ENCODE measurements at regions not wholly inside any gene's neighbourhood (a gene's known extent, or its start where the extent isn't known, plus 50 kb on each side); places are given as distances from the start of the nearest gene placed in this dataset.

DNA sequence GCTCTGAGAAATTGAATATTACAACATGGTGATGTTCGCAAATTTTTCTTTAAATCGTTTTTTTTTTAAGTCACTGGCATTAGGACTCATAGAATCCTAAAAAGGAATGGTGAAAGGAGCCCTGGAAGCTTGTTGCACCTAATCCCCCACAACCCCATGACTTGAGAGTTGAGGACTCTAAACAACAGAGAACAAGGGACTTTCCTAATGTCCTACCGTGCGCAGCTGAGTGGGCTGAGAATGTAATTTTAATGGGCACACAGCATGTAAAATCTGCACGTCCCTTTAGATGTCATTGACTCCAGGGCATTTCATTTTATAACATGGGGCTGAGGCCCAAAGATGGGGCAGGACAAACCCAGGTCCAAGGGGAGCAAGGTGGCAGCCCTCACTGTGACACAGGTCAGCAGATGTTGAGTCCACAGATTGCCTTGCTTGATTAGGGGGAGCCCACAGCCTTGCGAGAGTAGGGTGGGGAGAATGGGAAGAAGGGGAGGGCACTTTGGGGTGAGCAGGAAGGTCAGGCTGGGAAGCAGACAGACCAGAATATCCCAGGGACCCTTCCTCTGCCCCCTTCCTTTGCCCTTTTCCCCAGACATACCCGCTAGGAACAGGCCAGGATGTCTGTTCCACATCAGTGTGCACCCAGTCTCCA lies 208.4 kb upstream of the ZMIZ1 start:
- H3K36me3 ChIP-seq (ENCODE audit: control insufficient read depth in 1 of 2, insufficient read depth in 2 of 2, low read length in 2 of 2): no peaks in the 10 kb centered on the region
- H3K27me3 ChIP-seq (ENCODE audit: insufficient read depth, low read length): peaks cover 5% of the 10 kb centered on the region; the same call in 1 of the 2 replicates
- no peaks in the 10 kb centered on the region for H4K20me1 ChIP-seq (ENCODE audit: insufficient read depth)
- ChIA-PET POLR2A (no interaction called here), CTCF (no interaction called here), RAD21 (ENCODE audit: low non-redundant PET in 1 of 2, low total read pairs in 2 of 2, uncharacterized antibody in 2 of 2, unreplicated experiment in 2 of 2) (no interaction called here)
- H3K79me2 ChIP-seq (ENCODE audit: insufficient read depth, low read length): no peaks in the 10 kb centered on the region
- ATAC-seq: no peak
- no peaks in the 10 kb centered on the region for H3K9me3 ChIP-seq (ENCODE audit: control insufficient read depth in 1 of 2, insufficient read depth in 1 of 2, low read depth in 1 of 2, low read length in 2 of 2)
- H3K9ac ChIP-seq (ENCODE audit: low read length): no peak overlapping the region
- H3K4me2 ChIP-seq (ENCODE audit: low read length): no peak overlapping the region
- no peak overlapping the region for H2AFZ ChIP-seq (ENCODE audit: low read depth, low read length, poor library complexity, severe bottlenecking)
- peaks cover 0 to 11% of the 10 kb centered on the region in 2 experiments; a peak in 2 of 4 replicates for H3K4me1 ChIP-seq (ENCODE audit: control insufficient read depth in 1 of 2, insufficient read depth in 2 of 2, low read length in 2 of 2)
- no peaks in the 10 kb centered on the region for H3K9me2 ChIP-seq (ENCODE audit: insufficient read depth)
- intact Hi-C loops (cut with micrococcal nuclease): no loop called here
- TF ChIP-seq, protein P1, sequence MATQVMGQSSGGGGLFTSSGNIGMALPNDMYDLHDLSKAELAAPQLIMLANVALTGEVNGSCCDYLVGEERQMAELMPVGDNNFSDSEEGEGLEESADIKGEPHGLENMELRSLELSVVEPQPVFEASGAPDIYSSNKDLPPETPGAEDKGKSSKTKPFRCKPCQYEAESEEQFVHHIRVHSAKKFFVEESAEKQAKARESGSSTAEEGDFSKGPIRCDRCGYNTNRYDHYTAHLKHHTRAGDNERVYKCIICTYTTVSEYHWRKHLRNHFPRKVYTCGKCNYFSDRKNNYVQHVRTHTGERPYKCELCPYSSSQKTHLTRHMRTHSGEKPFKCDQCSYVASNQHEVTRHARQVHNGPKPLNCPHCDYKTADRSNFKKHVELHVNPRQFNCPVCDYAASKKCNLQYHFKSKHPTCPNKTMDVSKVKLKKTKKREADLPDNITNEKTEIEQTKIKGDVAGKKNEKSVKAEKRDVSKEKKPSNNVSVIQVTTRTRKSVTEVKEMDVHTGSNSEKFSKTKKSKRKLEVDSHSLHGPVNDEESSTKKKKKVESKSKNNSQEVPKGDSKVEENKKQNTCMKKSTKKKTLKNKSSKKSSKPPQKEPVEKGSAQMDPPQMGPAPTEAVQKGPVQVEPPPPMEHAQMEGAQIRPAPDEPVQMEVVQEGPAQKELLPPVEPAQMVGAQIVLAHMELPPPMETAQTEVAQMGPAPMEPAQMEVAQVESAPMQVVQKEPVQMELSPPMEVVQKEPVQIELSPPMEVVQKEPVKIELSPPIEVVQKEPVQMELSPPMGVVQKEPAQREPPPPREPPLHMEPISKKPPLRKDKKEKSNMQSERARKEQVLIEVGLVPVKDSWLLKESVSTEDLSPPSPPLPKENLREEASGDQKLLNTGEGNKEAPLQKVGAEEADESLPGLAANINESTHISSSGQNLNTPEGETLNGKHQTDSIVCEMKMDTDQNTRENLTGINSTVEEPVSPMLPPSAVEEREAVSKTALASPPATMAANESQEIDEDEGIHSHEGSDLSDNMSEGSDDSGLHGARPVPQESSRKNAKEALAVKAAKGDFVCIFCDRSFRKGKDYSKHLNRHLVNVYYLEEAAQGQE (IDR thresholded peaks at IDR 0.05; ENCODE audit: low read depth): no peak
- no peak for TF ChIP-seq JUND (IDR thresholded peaks at IDR 0.05)
- no peak for TF ChIP-seq POLR2A (IDR thresholded peaks at IDR 0.05; ENCODE audit: borderline replicate concordance, extremely low read depth, insufficient read depth, insufficient read length)
- TF ChIP-seq, protein P2, sequence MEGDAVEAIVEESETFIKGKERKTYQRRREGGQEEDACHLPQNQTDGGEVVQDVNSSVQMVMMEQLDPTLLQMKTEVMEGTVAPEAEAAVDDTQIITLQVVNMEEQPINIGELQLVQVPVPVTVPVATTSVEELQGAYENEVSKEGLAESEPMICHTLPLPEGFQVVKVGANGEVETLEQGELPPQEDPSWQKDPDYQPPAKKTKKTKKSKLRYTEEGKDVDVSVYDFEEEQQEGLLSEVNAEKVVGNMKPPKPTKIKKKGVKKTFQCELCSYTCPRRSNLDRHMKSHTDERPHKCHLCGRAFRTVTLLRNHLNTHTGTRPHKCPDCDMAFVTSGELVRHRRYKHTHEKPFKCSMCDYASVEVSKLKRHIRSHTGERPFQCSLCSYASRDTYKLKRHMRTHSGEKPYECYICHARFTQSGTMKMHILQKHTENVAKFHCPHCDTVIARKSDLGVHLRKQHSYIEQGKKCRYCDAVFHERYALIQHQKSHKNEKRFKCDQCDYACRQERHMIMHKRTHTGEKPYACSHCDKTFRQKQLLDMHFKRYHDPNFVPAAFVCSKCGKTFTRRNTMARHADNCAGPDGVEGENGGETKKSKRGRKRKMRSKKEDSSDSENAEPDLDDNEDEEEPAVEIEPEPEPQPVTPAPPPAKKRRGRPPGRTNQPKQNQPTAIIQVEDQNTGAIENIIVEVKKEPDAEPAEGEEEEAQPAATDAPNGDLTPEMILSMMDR (IDR thresholded peaks at IDR 0.05 in 2 of 3, conservative IDR thresholded peaks at IDR 0.05 in 1 of 3; ENCODE audit: borderline replicate concordance in 1 of 3, insufficient read depth in 1 of 3, low read depth in 2 of 3, low read length in 2 of 3): no peak
- TF ChIP-seq, protein P3, sequence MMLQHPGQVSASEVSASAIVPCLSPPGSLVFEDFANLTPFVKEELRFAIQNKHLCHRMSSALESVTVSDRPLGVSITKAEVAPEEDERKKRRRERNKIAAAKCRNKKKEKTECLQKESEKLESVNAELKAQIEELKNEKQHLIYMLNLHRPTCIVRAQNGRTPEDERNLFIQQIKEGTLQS (IDR thresholded peaks at IDR 0.05): no peak
- TF ChIP-seq SRF (IDR thresholded peaks at IDR 0.05; ENCODE audit: low read depth): no peak
- TF ChIP-seq RAD21 (IDR thresholded peaks at IDR 0.05; ENCODE audit: low read depth): no peak
- no peak for TF ChIP-seq CEBPB (IDR thresholded peaks at IDR 0.05; ENCODE audit: low read depth)
- no peak for TF ChIP-seq FOSL1 (IDR thresholded peaks at IDR 0.05; ENCODE audit: low read depth)
- TF ChIP-seq, protein P4, sequence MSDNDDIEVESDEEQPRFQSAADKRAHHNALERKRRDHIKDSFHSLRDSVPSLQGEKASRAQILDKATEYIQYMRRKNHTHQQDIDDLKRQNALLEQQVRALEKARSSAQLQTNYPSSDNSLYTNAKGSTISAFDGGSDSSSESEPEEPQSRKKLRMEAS (IDR thresholded peaks at IDR 0.05): no peak
- no peak for TF ChIP-seq YY1 (IDR thresholded peaks at IDR 0.05; ENCODE audit: extremely low read depth, insufficient replicate concordance, low read depth, low read length)
- no peak for TF ChIP-seq EZH2phosphoT487 (IDR thresholded peaks at IDR 0.05; ENCODE audit: borderline replicate concordance)
- TF ChIP-seq ELF1 (IDR thresholded peaks at IDR 0.05; ENCODE audit: borderline replicate concordance, low read depth): no peak
- TF ChIP-seq SIN3A (IDR thresholded peaks at IDR 0.05; ENCODE audit: low read depth): no peak
- no peak for TF ChIP-seq TCF7L2 (IDR thresholded peaks at IDR 0.05; ENCODE audit: borderline replicate concordance, extremely low read depth, insufficient read depth, insufficient read length)
- TF ChIP-seq ZFX (IDR thresholded peaks at IDR 0.05): no peak
- TF ChIP-seq, protein P5, sequence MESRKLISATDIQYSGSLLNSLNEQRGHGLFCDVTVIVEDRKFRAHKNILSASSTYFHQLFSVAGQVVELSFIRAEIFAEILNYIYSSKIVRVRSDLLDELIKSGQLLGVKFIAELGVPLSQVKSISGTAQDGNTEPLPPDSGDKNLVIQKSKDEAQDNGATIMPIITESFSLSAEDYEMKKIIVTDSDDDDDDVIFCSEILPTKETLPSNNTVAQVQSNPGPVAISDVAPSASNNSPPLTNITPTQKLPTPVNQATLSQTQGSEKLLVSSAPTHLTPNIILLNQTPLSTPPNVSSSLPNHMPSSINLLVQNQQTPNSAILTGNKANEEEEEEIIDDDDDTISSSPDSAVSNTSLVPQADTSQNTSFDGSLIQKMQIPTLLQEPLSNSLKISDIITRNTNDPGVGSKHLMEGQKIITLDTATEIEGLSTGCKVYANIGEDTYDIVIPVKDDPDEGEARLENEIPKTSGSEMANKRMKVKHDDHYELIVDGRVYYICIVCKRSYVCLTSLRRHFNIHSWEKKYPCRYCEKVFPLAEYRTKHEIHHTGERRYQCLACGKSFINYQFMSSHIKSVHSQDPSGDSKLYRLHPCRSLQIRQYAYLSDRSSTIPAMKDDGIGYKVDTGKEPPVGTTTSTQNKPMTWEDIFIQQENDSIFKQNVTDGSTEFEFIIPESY (IDR thresholded peaks at IDR 0.05; ENCODE audit: extremely low read depth, insufficient replicate concordance, low read length): no peak
- H3K4me3 ChIP-seq (replicated peaks in 1 of 2; ENCODE audit: low read depth in 1 of 2, low read length in 2 of 2): no peak overlapping the region
- no TSS peak for BruUV-seq (replicated peaks)
- DNase-seq (ENCODE audit: low read depth, low spot score): no peak
- H3K27ac ChIP-seq (ENCODE audit: low read depth, low read length): no peak overlapping the region

All from HCT116 (cell line).